GM21381 (cell line): ENCODE measurements at regions not wholly inside any gene's neighbourhood (a gene's known extent, or its start where the extent isn't known, plus 50 kb on each side); places are given as distances from the start of the nearest gene placed in this dataset.
"Not testable (repeated sequence)": the region's sequence is repeated elsewhere in the genome, so short reads cannot be mapped to it uniquely, and the experiment has no call there.

Experiments used
- ATAC-seq: cut with Tn5 transposase; IDR thresholded peaks from one replicate; pipeline ENCODE4 v1.9.1; 2021; ENCODE audit warnings: mild to moderate bottlenecking, moderate library complexity; ENCODE audit not compliant: unreplicated experiment

DNA sequence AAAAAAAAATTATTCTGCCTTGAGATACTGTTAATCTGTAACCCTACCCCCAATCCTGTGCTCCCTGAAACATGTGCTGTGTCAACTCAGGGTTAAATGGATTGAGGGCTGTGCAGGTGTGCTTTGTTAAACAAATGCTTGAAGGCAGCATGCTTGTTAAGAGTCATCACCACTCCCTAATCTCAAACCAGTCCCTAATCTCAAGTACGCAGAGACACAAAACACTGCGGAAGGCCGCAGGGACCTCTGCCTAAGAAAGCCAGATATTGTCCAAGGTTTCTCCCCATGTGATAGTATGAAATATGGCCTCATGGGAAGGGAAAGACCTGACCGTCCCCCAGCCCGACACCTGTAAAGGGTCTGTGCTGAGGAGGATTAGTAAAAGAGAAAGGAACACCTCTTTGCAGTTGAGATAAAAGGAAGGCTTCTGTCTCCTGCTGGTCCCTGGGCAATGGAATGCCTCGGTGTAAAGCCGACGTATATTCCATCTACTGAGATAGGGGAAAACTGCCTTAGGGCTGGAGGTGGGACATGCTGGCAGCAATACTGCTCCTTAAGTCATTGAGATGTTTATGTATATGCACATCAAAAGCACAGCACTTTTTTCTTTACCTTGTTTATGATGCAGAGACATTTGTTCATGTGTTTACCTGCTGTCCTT is 402.6 kb downstream of the TBC1D32 start:
- ATAC-seq: not testable (repeated sequence)

DNA sequence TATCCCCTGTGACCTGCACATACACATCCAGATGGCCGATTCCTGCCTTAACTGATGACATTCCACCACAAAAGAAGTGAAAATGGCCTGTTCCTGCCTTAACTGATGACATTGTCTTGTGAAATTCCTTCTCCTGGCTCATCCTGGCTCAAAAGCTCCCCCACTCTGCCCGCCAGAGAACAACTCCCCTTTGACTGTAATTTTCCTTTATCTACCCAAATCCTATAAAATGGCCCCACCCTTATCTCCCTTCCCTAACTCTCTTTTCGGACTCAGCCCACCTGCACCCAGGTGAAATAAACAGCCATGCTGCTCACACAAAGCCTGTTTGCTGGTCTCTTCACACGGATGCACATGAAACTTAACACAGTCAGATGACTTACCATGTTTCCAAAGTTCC is 403.8 kb downstream of the TBC1D32 start:
- not testable (repeated sequence) for ATAC-seq

DNA sequence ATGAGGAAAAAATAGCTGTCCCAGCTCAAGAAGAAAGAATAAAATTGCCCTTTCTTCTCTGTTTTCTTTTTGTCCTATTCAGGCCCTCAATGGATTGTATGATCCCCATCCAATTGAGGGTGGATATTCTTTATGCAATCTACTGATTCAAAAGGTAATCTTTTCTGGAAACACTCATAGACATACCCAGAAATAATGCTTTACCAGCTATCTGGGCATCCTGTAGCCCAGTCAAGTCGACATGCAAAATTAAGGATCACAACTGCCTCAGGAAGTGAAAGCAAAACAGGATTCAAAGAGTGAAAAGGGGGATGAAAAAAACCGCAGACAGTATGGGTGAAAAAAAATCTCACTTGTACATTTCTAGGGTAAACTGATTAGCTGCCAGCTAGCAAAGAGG is 410.1 kb downstream of the TBC1D32 start:
- no peak for ATAC-seq

DNA sequence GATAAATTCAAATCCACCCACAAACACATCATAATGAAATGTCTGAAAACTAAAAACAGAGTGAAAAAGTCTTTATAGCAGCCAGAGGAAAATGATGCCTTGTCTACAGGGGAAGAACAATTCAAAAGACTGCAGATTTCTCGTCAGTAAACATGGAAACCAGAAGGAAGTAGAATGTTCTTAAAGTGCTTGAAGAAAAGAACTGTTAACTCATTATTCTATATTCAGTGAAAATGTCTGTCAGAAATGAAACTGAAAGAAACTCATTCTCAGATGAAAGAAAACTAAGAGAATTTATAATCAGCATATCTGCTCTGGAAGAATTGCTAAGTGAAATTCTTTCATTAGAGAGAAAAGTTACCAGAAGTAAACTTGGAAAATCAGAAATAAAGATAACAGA is 416.1 kb downstream of the TBC1D32 start:
- ATAC-seq: no peak

DNA sequence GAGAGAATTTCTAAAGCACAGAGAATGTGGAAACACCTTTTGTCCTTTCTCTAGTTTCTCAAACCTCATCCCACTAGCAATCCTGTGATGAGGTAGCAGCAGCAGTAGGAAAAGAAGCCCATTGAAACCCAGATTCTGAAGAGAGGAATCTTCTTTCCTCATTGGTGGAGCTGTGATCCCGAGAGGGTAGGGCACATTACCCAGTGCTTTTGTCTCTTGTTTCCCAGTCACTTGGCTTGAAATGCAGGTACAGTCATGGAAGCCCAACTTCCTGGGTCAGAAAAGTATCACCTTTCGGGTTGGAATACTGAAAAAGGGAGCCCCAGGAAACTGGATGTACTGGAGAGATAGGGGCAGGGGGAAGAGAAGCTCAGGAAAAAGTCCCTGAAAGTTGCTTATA is 417.4 kb downstream of the TBC1D32 start:
- no peak for ATAC-seq

DNA sequence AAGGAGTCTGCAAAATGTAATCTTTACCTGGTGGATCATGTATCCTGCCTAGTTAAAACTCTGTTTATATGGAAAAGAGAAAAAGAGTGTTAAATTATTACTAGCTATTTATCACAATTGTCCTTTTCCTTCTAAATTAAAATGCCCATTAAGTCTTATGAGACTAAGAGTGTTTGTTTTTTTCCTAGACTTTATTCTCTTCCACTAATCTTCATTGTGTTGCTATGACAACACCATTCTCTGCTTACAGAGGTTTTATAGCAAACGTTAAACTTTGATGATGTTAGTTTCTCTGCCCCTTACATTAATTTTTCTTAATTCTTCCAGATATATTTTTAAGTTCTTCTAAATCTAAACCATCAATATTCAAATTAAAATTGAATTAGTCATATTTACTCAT is 420.8 kb downstream of the TBC1D32 start:
- no peak for ATAC-seq

DNA sequence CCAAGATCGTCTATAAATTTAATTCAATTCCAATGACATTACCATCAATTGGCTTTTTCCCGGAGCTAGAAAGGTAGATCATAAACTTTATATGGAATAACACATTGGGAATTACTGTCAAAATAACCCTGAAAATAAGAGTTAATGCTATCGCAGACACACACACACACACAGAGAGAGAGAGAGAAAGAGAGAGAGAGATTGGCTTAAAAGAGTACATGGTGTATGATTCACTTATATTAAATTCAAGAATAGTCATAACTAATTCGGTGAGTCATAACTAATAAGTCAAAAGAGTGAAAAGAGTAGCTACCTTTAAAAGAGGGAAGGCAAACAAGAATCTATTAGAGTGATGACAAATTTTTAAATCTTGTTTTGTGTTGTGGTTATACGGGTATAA is 425.5 kb downstream of the TBC1D32 start:
- no peak for ATAC-seq

DNA sequence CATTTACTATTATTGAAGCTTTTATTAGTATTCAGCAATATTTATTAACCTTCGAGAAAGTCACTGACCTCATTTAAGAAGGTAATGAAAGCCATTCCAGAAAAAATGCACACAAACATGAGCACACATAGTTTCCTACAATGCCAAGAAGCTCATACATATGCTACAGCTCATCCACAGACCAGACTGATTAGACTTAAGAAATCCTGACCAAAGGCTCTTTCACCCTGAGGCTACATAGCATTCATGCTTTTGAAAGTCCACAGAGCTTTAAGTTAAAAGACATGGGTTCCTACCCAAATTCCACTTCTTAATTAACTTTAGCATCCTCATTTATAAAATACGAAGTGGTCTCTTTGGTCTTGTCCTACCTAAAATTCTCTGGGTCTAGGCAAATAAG is 430.4 kb downstream of the TBC1D32 start:
- no peak for ATAC-seq

DNA sequence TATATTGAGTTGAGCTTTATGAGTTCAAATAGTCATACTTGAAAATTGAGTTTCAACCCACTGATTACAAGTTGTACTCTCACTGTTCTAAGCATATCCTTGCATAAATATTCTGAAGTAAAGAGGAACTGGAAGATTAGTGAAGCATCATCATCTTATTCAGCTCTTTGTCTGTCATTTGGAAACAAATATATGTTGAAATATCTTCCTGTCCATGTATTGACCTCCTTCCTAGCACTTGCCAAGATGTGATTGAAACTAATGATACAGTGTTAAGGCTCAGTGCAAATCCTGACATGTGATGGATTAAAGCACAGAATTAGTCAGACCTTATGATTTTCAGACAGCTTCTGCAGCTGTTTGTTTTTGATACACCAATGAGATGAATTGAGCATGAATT is 434.3 kb downstream of the TBC1D32 start:
- ATAC-seq: no peak

DNA sequence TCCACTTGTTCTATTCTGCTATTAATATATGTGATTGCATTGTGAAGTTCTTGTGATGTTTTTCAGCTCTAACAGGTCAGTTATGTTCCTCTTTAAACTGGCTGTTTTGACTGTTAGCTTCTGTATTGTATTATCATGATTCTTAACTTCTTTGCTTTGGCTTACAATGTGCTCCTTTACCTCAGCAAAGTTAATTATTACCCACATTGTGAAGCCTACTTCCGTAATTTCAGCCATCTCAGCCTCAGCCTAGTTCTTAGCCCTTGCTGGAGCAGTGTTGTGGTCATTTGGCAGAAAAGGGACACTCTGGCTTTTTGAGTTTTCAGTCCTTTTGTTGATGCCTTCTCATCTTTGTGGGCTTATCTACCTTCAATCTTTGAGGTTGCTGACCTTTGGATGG is 440.2 kb downstream of the TBC1D32 start:
- ATAC-seq: peak; percentile 62

DNA sequence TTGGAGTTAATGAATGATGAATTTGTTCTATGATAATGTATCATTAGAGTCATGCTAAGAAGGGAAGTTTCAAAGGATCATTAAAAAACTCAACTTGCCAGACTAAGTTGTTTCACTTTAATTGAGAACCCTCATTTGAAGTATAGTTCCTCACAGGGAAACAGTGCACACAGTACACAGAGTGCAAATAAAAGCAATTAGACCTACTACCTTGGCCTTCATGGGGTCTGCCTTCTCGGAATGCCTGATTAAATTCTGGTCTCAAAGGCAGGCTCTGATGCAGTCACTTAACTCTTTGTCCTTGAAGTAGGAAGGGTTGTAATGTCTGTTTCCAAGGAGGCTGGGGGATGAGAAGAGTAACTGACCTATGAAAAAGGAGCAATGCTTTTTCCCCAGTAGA is 457.3 kb downstream of the TBC1D32 start:
- ATAC-seq: no peak

DNA sequence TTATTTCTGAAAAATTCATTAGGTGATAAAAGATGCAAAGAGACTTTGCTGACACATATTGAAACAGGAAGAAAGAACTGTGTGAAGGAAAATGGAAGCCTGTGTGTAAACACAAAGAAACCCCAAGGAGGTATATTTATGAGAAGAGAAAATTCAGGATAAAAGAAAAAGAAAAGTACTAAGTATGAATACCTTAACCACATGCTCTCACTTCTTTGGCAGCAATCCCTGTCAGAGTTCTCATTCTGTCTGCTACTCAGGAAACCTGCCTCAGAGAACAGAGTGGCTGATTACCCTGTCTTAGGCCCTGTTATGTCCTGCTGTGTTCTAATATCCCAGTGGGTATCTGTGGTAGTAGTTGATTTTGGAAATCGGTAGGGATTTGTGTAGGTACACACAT is 457.9 kb downstream of the TBC1D32 start:
- ATAC-seq: peak; percentile 48

DNA sequence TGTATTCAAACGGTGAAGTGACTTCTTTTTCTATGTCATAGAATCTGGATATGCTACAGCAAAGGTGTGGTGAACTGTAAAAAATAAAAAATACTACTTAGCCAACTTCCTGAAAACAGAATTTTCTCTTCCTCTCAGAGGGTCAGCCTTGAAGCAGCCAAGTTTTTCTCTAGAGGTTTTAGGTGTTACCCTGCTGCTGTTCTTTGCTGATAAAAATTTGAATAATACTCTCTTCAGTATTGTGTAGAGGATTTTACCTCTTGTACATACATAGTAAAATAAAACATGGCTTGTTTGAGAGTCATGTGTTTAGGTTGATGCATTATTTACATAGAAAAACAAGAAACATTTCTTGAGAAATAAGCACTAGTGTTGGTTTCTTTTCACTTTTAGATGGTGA is 458.4 kb downstream of the TBC1D32 start:
- peak; percentile 48 for ATAC-seq

DNA sequence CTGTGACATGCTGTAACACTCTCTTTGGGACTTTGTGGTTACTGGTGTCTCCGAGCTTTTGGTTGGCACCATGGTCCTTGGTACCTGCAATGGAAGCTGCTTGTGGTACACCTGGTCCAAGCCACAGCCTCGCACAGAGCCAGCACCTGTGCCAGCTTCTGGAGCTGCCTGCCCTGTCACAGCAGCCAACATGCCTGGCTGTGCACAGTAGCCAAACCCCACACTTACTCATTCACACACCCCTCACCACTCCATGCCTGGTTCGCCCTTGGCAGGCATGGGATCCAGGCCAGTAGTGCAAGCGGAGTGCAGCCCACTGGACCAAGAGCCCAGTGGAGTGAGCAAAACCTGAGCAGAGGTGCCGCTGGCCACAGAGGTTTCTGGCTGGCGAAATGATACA is 459.9 kb downstream of the TBC1D32 start:
- ATAC-seq: no peak

DNA sequence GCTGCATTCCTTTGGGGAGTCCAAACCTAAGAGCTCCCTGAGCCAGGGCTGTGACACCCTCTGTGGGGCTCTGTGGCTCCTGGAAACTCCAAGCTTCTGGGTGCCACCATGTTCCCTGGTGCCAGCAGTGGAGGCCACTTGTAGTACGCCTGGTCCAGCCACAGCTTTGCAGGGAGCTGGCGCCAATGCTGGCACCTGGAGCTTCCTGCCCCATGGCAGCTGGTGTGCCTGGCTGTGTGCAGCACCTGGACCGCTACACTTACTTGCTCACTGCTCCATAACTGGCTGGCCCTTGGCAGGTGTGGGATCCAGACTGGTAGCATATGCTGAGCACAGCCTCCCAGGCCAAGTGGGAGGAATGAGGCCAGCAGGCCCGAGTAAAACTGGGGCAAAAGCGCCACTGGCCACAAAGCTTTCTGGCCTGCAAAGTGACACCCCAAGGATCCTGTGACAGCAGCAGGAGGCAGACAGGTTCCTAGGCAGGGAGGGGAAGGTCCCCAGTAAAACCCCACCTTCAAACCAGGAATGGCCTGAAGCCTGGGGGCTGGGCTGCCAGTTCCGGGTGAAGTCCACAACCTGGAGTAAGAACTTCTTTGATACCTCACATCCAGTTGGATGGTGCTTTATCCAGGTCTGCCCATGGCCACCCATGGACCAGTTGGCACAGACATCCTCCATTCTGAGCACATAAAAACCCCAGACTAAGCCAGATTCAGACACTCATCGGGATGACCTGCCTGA is 461.0 kb downstream of the TBC1D32 start:
- ATAC-seq: no peak

DNA sequence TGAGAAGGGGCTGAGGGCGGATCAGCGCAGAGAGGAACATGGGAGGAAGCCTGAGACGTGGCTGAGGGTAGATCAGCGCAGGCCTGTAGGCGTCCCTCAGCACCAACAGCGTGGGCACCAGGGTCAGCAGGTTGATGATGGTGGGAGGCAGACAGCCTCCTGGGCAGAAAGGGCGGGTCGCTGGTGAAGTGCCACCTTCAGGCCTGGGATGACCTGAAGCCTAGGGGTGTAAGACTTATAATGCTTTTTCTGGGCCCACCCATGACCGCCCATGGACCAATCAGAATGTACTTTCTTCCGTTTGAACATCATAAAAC is 462.1 kb downstream of the TBC1D32 start:
- no peak for ATAC-seq

DNA sequence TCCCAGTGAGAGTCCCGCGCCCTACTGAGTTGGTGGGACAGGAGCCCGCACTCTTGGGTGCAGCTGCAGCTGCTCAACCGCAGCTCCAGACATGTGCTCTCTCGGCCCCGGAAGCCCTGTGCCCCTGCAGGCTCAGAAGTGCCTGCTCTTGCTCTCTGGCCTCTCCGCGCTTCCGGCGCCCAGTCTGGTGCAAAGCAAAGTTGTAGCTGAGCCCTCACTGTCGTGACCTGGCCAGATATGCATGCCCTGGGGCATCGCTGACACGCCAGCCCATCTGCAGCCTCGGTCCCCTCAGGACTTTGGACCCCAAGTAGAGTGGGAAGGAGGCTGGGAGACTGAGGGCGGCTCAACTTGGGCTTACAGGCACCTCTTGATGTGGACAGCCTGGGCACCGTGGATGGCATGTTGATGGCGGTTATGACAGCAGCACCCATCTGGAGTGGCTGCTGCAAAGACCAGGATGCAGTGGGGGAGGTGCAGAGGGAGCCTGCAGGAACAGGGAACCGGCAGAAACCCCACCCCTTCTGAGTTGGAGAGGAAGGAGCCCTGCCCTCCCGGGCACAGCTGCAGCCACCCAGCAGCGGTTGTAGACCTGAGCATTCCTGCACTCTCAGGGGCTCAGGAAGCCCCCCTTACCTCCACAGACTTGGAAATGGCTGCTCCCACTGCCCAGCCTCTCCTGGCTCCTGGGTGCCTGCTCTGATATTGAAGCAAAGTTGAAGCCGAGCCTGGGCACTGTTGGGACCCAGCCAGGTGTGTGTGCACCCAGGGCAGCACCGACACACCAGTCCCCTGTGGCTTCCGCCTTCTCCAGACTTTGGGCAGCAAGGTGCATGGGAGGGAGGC is 462.6 kb downstream of the TBC1D32 start:
- ATAC-seq: no peak

DNA sequence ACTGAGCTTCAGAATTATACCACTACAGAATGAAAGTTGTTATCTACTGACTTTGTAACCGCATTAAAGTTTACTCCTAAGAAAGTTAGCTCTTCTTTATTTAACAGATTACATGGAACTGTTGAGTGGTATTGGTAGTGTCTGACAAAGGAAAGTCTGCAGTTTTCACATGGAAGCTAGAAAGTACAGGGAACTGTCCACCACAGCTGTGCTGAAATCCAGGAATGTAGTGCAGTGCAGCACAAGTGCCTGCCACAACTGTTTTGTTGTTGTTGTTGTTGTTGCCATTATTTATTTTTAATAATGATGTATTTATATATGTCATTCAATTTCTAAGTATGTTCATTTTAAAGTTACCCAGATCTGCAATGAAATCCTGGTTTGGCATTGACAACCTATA is 464.9 kb downstream of the TBC1D32 start:
- ATAC-seq: no peak

DNA sequence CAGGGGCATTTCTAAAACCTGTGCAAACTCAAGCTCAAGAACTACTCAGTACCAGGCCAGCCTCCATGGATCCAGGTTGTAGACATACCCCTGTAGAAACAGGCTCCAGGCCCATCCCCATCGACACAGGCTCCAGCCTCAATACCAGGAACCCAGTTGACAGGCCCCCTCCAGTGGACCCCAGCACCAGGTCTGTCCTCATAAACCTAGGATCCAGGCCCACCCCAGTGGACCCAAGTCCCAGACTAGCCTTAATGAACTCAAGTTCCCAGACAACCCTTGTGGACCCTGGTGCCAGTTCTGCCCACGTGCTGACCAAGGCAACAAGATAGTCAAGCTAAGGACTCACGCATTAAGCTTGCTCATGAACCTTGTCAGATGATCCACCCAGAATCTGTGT is 476.9 kb downstream of the TBC1D32 start:
- no peak for ATAC-seq

DNA sequence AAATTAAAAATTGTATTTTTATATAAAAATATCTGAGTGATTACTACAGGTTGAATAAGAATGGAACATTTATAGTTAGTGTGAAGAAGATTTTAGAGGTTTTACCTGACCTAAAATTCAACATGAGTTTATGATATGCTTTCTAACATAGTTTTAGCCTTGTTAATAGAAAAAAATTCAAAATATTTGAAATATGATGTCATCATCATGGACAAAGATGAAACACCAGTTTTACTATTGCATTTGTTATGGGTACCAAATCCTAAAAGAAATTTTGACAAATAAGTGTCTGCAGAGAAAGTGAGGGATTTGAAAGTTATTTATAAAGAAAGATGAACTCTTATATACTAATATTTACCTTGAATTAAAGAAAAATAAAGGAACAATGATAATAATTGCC is 479.7 kb downstream of the TBC1D32 start:
- ATAC-seq: no peak

DNA sequence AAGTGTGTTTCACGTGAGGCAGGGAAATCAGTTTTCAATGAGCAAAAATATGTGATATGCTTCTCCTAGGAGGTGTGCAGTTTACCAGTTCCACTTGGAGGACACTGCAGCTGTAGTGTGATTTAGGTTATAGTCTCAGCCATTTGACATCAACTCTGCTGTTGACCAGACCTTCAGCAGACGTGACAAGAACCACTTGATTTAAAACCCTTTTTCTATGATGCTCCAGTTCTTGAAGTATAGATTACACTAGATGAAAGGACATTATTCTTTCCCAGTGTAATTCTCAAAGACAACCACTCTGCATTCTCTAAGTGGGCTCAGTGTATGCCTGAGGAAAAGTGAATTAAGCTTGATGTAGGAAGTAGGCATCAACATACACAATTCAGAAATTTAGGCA is 480.8 kb downstream of the TBC1D32 start:
- ATAC-seq: no peak

DNA sequence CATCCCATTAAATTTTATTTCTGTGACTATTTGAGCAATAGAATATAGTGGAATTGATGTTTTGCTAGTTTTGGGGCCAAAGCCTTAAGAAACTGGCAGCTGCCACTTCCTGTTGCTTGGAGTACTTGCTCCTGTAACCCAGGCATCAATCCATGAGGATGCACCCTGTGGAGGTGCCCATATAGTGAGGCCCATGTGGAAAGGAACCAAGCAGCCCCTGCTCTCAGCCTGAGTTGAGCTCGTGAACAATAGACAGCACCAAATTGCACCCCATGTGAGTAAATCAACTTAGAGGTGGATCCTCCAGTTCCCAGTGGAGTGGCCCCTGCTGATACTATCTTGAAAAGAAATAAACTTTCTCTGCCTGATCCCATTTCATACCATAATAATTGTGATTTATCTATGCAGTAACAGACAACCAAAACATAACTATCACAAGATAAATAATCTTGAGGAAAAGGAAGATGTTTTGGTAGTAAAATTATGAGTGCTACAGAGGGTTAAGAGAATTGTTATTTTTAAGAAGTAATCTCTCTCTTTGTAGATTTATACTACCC is 481.9 kb downstream of the TBC1D32 start:
- ATAC-seq: no peak
